Uterus (tissue), 2 donors: ENCODE measurements at regions not wholly inside any gene's neighbourhood (a gene's known extent, or its start where the extent isn't known, plus 50 kb on each side); places are given as distances from the start of the nearest gene placed in this dataset.

Experiments used
- CTCF ChIP-seq, 4 experiments: fragments of 200-600 bp in 2 of 4; fragments of 450-650 bp in 2 of 4; sonication (generic) in 2 of 4; IDR thresholded peaks; one replicate each; pipeline ENCODE4 v1.5.1; 2016 to 2019; ENCODE audit warnings: antibody characterized with exemption in 4 of 4, mild to moderate bottlenecking in 2 of 4, moderate library complexity in 1 of 4
- POLR2A ChIP-seq, 2 donors: fragments of 450-650 bp; IDR thresholded peaks; one replicate each; pipeline ENCODE4 v1.6.1; 2016; ENCODE audit warnings: antibody characterized with exemption in 2 of 2, mild to moderate bottlenecking in 1 of 2, moderate library complexity in 1 of 2

- TF ChIP-seq POLR2A (IDR thresholded peaks at IDR 0.05) (no peak), CTCF (IDR thresholded peaks at IDR 0.05) (no peak)
Measured at GRCh38 chr1:112263042-112263441, 133.0 kb upstream of the CTTNBP2NL start.
